OCI-LY3 (cell line): ENCODE measurements at regions not wholly inside any gene's neighbourhood (a gene's known extent, or its start where the extent isn't known, plus 50 kb on each side); places are given as distances from the start of the nearest gene placed in this dataset.

ENCODE experiments used
- H2AFZ ChIP-seq: fragments of 200-600, 300-600 bp; shearing (Covaris generic); 2 replicates; pipeline ENCODE4 v1.6.0; 2014; ENCODE audit warnings: antibody characterized with exemption, low read depth, low read length
- H3K27ac ChIP-seq: fragments of 200-600, 300-600 bp; sonication (generic); 2 replicates; pipeline ENCODE4 v1.5.1; 2014; ENCODE audit warnings: mild to moderate bottlenecking, low read length, moderate library complexity, mixed read lengths
- H3K27me3 ChIP-seq: fragments of 200-600, 300-600 bp; sonication (generic); 2 replicates; pipeline ENCODE4 v1.6.1; 2014; ENCODE audit warnings: low read depth, low read length, mixed read lengths
- H3K36me3 ChIP-seq: fragments of 200-600, 300-600 bp; sonication (generic); replicated peaks from 2 replicates; pipeline ENCODE3; 2014; ENCODE audit warnings: low read depth, low read length, mixed read lengths
- H3K4me1 ChIP-seq: fragments of 300-600, 200-600 bp; sonication (generic); 2 replicates; pipeline ENCODE4 v1.6.1; 2014; ENCODE audit warnings: low read length, mixed read lengths
- H3K4me2 ChIP-seq: fragments of 200-600, 300-600 bp; sonication (generic); 2 replicates; pipeline ENCODE4 v1.6.1; 2014; ENCODE audit warnings: low read length, mixed read lengths
- H3K4me3 ChIP-seq: fragments of 300-600, 200-600 bp; sonication (generic); 2 replicates; pipeline ENCODE4 v1.5.1; 2014; ENCODE audit warnings: antibody characterized with exemption, mild to moderate bottlenecking, low read length, moderate library complexity
- H3K79me2 ChIP-seq: fragments of 300-600, 200-600 bp; shearing (Covaris generic); 2 replicates; pipeline ENCODE4 v1.6.1; 2014; ENCODE audit warnings: mild to moderate bottlenecking, low read length, mixed read lengths
- H3K9ac ChIP-seq: fragments of 300-600, 200-600 bp; shearing (Covaris generic); 2 replicates; pipeline ENCODE4 v1.6.0; 2014; ENCODE audit warnings: mild to moderate bottlenecking, low read length, moderate library complexity
- H3K9me3 ChIP-seq: fragments of 200-600, 300-600 bp; shearing (Covaris generic); 2 replicates; pipeline ENCODE4 v1.6.1; 2014; ENCODE audit warnings: low read length, mixed read lengths; ENCODE audit not compliant: insufficient read depth
- H4K20me1 ChIP-seq: fragments of 200-600, 300-600 bp; sonication (generic); 2 replicates; pipeline ENCODE4 v1.6.1; 2016; ENCODE audit warnings: low read length, mixed read lengths; ENCODE audit not compliant: insufficient read depth
- EZH2phosphoT487 ChIP-seq: fragments of 200-600 bp; shearing (Covaris generic); IDR thresholded peaks from 2 replicates; pipeline ENCODE4 v1.6.1; 2018; ENCODE audit warnings: antibody characterized with exemption, mixed run types, low read depth
- TF ChIP-seq, protein P1 (sequence below): fragments of 200-600, 300-600 bp; sonication (generic); IDR thresholded peaks from 2 replicates; pipeline ENCODE4 v1.5.1; 2014; ENCODE audit warnings: antibody characterized with exemption, low read length, low read depth

DNA sequence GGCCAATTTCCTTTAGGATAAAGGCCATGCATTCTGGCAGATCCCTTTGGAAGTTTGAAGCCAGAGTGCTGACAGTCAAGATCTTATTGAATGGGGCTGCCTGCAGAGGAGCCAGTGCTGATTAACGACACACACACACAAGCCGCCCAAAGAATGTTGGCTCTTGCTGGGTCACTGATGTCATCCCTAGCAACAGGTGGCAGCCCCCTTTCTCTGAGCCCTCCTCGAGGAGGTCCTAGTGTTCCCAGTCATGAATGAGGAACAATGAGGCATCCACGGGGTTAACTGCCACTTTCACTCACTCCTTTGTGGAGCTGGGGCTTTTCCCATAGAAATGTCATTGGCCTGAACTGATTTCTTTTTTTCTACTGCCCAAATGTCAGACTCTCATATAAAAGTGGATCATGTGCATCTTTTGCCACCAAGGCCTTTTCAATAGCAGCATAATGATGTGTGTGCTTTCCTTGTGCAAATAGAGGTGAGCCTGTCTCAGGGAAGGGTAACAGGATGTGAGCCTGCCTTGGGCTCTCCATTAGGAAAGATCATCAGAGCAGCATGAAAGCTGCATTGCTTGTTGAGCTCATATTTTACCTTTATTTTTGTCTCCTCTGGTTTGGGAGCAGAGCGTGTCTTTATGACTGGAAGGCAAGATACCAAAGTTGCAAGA is 301.8 kb upstream of the MTNR1B start:
- Histone ChIP-seq H3K4me1 (peaks cover 12% of the 10 kb centered on the region), H3K27me3 (no peaks in the 10 kb centered on the region), H3K4me2 (no peak overlapping the region), H3K36me3 (no peaks in the 10 kb centered on the region), H4K20me1 (no peaks in the 10 kb centered on the region), H3K9ac (no peak overlapping the region), H2AFZ (no peak overlapping the region), H3K79me2 (no peaks in the 10 kb centered on the region), H3K27ac (no peak overlapping the region), H3K4me3 (no peak overlapping the region), H3K9me3 (no peaks in the 10 kb centered on the region)
- TF ChIP-seq EZH2phosphoT487 = no peak
- TF ChIP-seq, protein P1, sequence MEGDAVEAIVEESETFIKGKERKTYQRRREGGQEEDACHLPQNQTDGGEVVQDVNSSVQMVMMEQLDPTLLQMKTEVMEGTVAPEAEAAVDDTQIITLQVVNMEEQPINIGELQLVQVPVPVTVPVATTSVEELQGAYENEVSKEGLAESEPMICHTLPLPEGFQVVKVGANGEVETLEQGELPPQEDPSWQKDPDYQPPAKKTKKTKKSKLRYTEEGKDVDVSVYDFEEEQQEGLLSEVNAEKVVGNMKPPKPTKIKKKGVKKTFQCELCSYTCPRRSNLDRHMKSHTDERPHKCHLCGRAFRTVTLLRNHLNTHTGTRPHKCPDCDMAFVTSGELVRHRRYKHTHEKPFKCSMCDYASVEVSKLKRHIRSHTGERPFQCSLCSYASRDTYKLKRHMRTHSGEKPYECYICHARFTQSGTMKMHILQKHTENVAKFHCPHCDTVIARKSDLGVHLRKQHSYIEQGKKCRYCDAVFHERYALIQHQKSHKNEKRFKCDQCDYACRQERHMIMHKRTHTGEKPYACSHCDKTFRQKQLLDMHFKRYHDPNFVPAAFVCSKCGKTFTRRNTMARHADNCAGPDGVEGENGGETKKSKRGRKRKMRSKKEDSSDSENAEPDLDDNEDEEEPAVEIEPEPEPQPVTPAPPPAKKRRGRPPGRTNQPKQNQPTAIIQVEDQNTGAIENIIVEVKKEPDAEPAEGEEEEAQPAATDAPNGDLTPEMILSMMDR = no peak

DNA sequence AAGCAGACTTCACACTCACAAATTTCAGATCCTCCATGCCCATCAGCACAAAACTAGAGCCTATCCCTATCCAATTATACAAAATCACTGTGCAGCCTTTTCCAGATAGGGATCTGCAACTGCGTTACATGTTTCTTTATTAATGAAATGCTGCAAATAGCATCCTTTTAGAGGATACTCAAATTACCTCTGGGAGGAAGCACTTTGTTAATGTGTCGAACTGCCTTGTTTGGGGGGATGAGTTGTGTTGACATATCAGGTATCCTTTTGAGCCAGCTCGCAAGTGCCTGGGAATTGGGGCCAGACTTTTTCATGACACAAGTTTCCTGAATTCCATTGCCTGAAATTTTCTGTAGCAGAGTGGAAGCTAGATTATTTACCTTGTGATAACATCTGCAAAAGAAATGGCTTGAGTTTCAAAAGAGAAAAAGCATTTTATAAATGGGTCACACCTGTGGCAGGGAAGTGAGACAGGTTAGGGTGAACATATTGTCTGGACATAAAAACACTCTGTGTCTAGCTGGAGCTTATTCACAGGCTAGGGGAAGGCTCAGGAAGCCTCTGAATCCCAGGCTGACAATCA is 299.1 kb upstream of the MTNR1B start:
- Histone ChIP-seq H4K20me1 (no peaks in the 10 kb centered on the region), H3K36me3 (no peaks in the 10 kb centered on the region), H3K27ac (no peak overlapping the region), H3K9ac (no peak overlapping the region), H3K4me2 (no peak overlapping the region), H3K4me3 (no peak overlapping the region), H2AFZ (no peak overlapping the region), H3K9me3 (no peaks in the 10 kb centered on the region), H3K27me3 (no peaks in the 10 kb centered on the region), H3K79me2 (no peaks in the 10 kb centered on the region), H3K4me1 (peaks cover 6% of the 10 kb centered on the region)
- TF ChIP-seq EZH2phosphoT487 = no peak
- TF ChIP-seq, protein P1 = no peak

DNA sequence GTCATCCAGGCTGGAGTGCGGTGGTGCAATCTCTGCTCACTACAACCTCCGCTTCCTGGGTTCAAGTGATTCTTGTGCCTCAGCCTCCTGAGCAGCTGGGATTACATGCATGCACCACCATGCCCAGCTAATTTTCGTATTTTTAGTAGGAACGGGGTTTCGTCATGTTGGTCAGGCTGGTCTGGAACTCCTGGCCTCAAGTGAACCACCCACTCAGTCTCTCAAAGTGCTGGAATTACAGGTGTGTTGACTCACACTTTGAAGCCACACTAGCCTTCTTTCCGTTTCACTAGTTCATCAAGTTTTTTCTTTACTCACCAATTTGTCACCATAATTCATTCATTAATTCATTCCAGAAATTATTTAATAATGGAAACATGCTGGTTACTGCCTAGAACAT is 298.4 kb upstream of the MTNR1B start:
- no peak overlapping the region for H3K27ac ChIP-seq
- no peak overlapping the region for H3K4me2 ChIP-seq
- no peaks in the 10 kb centered on the region for H4K20me1 ChIP-seq
- H3K9me3 ChIP-seq = no peaks in the 10 kb centered on the region
- no peaks in the 10 kb centered on the region for H3K79me2 ChIP-seq
- no peaks in the 10 kb centered on the region for H3K27me3 ChIP-seq
- no peaks in the 10 kb centered on the region for H3K4me1 ChIP-seq
- H3K4me3 ChIP-seq = no peak overlapping the region
- no peak overlapping the region for H3K9ac ChIP-seq
- TF ChIP-seq EZH2phosphoT487 = no peak
- TF ChIP-seq, protein P1 = no peak
- H2AFZ ChIP-seq = no peak overlapping the region
- H3K36me3 ChIP-seq = no peaks in the 10 kb centered on the region

DNA sequence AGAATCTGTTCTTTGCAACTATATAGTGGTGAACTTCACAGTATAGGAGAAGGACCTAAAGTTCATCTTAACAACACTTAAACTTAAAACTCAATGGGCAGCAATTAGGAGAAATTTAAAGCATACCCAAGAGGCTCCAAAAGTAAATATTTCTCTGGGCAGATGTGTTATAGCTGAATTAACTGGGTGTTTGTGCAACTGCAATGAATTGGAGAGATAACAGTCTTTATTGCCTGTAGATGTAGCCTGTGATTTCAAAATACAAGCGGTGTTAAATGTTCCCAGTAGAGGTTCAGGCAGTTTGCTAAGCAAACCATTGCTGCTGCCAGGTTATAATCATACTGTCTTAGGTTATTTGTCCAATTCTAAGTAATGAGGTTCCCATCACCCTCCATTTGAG is 294.1 kb upstream of the MTNR1B start:
- Histone ChIP-seq H3K9me3 (peaks cover 6% of the 10 kb centered on the region; the same call in 1 of the 2 replicates), H3K36me3 (no peaks in the 10 kb centered on the region), H3K4me3 (no peak overlapping the region), H2AFZ (no peak overlapping the region), H4K20me1 (no peaks in the 10 kb centered on the region), H3K9ac (no peak overlapping the region), H3K79me2 (no peaks in the 10 kb centered on the region), H3K27ac (no peak overlapping the region), H3K4me1 (no peaks in the 10 kb centered on the region), H3K27me3 (peaks cover 9% of the 10 kb centered on the region; the same call in 1 of the 2 replicates), H3K4me2 (no peak overlapping the region)
- TF ChIP-seq EZH2phosphoT487 = no peak
- TF ChIP-seq, protein P1 = no peak
